Sigmoid colon (tissue), 4 donors: ENCODE measurements at regions not wholly inside any gene's neighbourhood (a gene's known extent, or its start where the extent isn't known, plus 50 kb on each side); places are given as distances from the start of the nearest gene placed in this dataset.

Experiments
- EP300 ChIP-seq, 4 donors: sonication (generic); formaldehyde crosslinking; IDR thresholded peaks; one replicate each; pipeline ENCODE4 v1.6.1; 2017; ENCODE audit warnings: antibody characterized with exemption in 4 of 4
- POLR2A ChIP-seq, 2 donors: fragments of 450-650 bp; IDR thresholded peaks; one replicate each; pipeline ENCODE4 v1.6.1; 2016; ENCODE audit warnings: antibody characterized with exemption in 2 of 2, mild to moderate bottlenecking in 2 of 2, moderate library complexity in 2 of 2
- TF ChIP-seq, protein P1 (sequence below), 4 experiments: fragments of 450-650 bp in 3 of 4; fragments of 200-600 bp in 1 of 4; IDR thresholded peaks; one replicate each; pipeline ENCODE4 v1.5.1; 2016 to 2019; ENCODE audit warnings: antibody characterized with exemption in 4 of 4, mild to moderate bottlenecking in 3 of 4, moderate library complexity in 2 of 4

DNA sequence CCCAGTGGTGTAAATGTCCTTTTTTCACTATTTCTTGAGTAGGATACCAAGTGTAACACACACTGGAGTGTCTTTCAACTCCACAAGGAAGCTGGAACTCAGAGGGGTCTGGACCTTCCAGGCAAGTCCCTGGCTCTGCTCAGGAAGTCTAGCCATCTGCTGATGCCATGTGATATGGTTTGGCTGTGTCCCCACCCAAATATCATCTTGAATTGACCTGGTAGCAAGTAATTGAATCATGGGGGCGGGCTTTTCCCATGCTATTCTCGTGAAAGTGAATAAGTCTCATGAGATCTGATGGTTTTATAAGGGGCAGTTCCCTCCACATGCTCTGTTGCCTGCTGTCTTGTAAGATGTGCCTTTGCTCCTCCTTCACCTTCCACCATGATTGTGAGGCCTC is 99.4 kb upstream of the CDC42EP3 start:
- TF ChIP-seq, protein P1, sequence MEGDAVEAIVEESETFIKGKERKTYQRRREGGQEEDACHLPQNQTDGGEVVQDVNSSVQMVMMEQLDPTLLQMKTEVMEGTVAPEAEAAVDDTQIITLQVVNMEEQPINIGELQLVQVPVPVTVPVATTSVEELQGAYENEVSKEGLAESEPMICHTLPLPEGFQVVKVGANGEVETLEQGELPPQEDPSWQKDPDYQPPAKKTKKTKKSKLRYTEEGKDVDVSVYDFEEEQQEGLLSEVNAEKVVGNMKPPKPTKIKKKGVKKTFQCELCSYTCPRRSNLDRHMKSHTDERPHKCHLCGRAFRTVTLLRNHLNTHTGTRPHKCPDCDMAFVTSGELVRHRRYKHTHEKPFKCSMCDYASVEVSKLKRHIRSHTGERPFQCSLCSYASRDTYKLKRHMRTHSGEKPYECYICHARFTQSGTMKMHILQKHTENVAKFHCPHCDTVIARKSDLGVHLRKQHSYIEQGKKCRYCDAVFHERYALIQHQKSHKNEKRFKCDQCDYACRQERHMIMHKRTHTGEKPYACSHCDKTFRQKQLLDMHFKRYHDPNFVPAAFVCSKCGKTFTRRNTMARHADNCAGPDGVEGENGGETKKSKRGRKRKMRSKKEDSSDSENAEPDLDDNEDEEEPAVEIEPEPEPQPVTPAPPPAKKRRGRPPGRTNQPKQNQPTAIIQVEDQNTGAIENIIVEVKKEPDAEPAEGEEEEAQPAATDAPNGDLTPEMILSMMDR (IDR thresholded peaks at IDR 0.05) = no peak
- no peak for TF ChIP-seq POLR2A (IDR thresholded peaks at IDR 0.05)
- no peak for TF ChIP-seq EP300 (IDR thresholded peaks at IDR 0.05)
